ENCODE measurements at regions not wholly inside any gene's neighbourhood (a gene's known extent, or its start where the extent isn't known, plus 50 kb on each side); places are given as distances from the start of the nearest gene placed in this dataset.

GRCh38 chr6:119879731-119880130 is 530.2 kb upstream of the MAN1A1 start:
- TF ChIP-seq CTCF (IDR thresholded peaks at IDR 0.05) (no peak), POLR2A (IDR thresholded peaks at IDR 0.05) (no peak)
- 0 to 57% (median 1%) methylated on average over 1 of the region's 1 CpG for WGBS, 4 donors
- no peak for DNase-seq
- Histone ChIP-seq H3K27ac (no peak overlapping the region), H3K4me3 (no peak overlapping the region), H3K36me3 (no peaks in the 10 kb centered on the region), H3K9me3 (peaks cover 0 to 4% (median 0%) of the 10 kb centered on the region in 12 donors), H3K27me3 (no peaks in the 10 kb centered on the region), H3K4me1 (no peaks in the 10 kb centered on the region)
- ATAC-seq: no peak
- intact Hi-C loops (cut with DNase I): no loop called here

GRCh38 chr6:119874381-119874780 is 524.8 kb upstream of the MAN1A1 start:
- 83 to 85% (median 83%) methylated on average over 4 of the region's 4 CpGs for WGBS, 4 donors
- TF ChIP-seq POLR2A (IDR thresholded peaks at IDR 0.05): no peak
- TF ChIP-seq CTCF (IDR thresholded peaks at IDR 0.05): no peak
- Histone ChIP-seq H3K36me3 (no peaks in the 10 kb centered on the region), H3K4me3 (no peak overlapping the region), H3K27ac (no peak overlapping the region), H3K9me3 (no peaks in the 10 kb centered on the region), H3K27me3 (no peaks in the 10 kb centered on the region), H3K4me1 (no peaks in the 10 kb centered on the region)
- DNase-seq (no peak), ATAC-seq (no peak)
- intact Hi-C loops (cut with DNase I): no loop called here

GRCh38 chr6:119873107-119873506 is 523.5 kb upstream of the MAN1A1 start:
- Histone ChIP-seq H3K27me3 (no peaks in the 10 kb centered on the region), H3K27ac (no peak overlapping the region), H3K36me3 (no peaks in the 10 kb centered on the region), H3K9me3 (no peaks in the 10 kb centered on the region), H3K4me3 (no peak overlapping the region), H3K4me1 (no peaks in the 10 kb centered on the region)
- ATAC-seq (no peak), DNase-seq (no peak)
- TF ChIP-seq CTCF (IDR thresholded peaks at IDR 0.05) (no peak), POLR2A (IDR thresholded peaks at IDR 0.05) (no peak)
- intact Hi-C loops (cut with DNase I): no loop called here
- WGBS, 4 donors: 96 to 100% (median 97%) methylated on average over 1 of the region's 1 CpG

GRCh38 chr6:119871520-119871919 is 522.0 kb upstream of the MAN1A1 start:
- H3K36me3 ChIP-seq: no peaks in the 10 kb centered on the region
- ATAC-seq (no peak), DNase-seq (no peak)
- H3K9me3 ChIP-seq: peaks cover 0 to 12% (median 3%) of the 10 kb centered on the region in 12 donors
- no peaks in the 10 kb centered on the region for H3K4me1 ChIP-seq
- H3K27me3 ChIP-seq: no peaks in the 10 kb centered on the region
- intact Hi-C loops (cut with DNase I): no loop called here
- TF ChIP-seq CTCF (IDR thresholded peaks at IDR 0.05) (no peak), POLR2A (IDR thresholded peaks at IDR 0.05) (no peak)
- 9 to 20% (median 11%) methylated on average over 2 of the region's 2 CpGs for WGBS, 4 donors
- H3K27ac ChIP-seq: no peak overlapping the region
- H3K4me3 ChIP-seq: no peak overlapping the region

All from heart left ventricle (tissue), 16 donors.